A549 (cell line): ENCODE measurements at regions not wholly inside any gene's neighbourhood (a gene's known extent, or its start where the extent isn't known, plus 50 kb on each side); places are given as distances from the start of the nearest gene placed in this dataset.

Source experiments
- ATAC-seq, 2 experiments: fragments of 200-7000 bp in 1 of 2; fragments of >200 bp in 1 of 2; cut with Nextera tagmentation in 1 of 2; cut with Tn5 transposase in 1 of 2; 3 replicates each; pipeline versions ENCODE4 v1.8.0 to v1.9.1; 2018 to 2020; ENCODE audit warnings: mild to moderate bottlenecking in 1 of 2, moderate library complexity in 1 of 2
- CTCF ChIA-PET: fragments of 300-600 bp; sonication (Branson Sonifier 250); formaldehyde crosslinking; extraction: SDS; loops from one replicate; lab custom pipeline; 2021; ENCODE audit warnings: antibody characterized with exemption, inconsistent platforms; lab: Yijun Ruan, JAX
- POLR2A ChIA-PET: fragments of 350-600 bp; formaldehyde crosslinking; extraction: SDS; loops from one replicate; lab custom pipeline; 2021; ENCODE audit warnings: antibody characterized with exemption, inconsistent platforms; lab: Yijun Ruan, JAX
- DNase-seq, 2 experiments: peaks; one replicate each; pipeline versions ENCODE4 v3.0.0 to v3.0.0-alpha.2; 2011 to 2016; ENCODE audit warnings: low read depth in 1 of 2, low spot score in 1 of 2
- FAIRE-seq: peaks from 2 replicates; lab custom pipeline; 2011; peaks lifted over from hg19 to GRCh38; lab: Jason Lieb, UNC
- H3K27ac ChIP-seq, 2 experiments: fragments of >200 bp; sonication (Bioruptor Twin); formaldehyde crosslinking; 3 replicates each; pipeline ENCODE4 v1.5.1; 2016 to 2017
- H3K4me1 ChIP-seq: fragments of >200 bp; sonication (Bioruptor Twin); formaldehyde crosslinking; 3 replicates; pipeline ENCODE4 v1.6.1; 2016
- H3K4me2 ChIP-seq: fragments of >200 bp; sonication (Bioruptor Twin); formaldehyde crosslinking; 3 replicates; pipeline ENCODE4 v1.6.1; 2016
- H3K4me3 ChIP-seq: fragments of >200 bp; sonication (Bioruptor Twin); formaldehyde crosslinking; 3 replicates; pipeline ENCODE4 v1.5.1; 2016
- H3K9me3 ChIP-seq: fragments of >200 bp; sonication (Bioruptor Twin); formaldehyde crosslinking; 3 replicates; pipeline ENCODE4 v1.6.1; 2016
- CBX2 ChIP-seq: fragments of 200-600 bp; sonication (generic); IDR thresholded peaks from 2 replicates; pipeline ENCODE4 v1.6.1; 2016; ENCODE audit warnings: low read depth, mild to moderate bottlenecking, borderline replicate concordance
- CHD4 ChIP-seq: fragments of 200-600 bp; sonication (generic); IDR thresholded peaks from 2 replicates; pipeline ENCODE4 v1.6.1; 2016; ENCODE audit warnings: antibody characterized with exemption, mild to moderate bottlenecking, borderline replicate concordance
- FOXS1 ChIP-seq: fragments of 250-450 bp; sonication (Bioruptor Pico); IDR thresholded peaks from 2 replicates; pipeline ENCODE4 v1.5.0; 2020; ENCODE audit warnings: mild to moderate bottlenecking, moderate library complexity
- HDAC2 ChIP-seq: fragments of 200-600 bp; sonication (generic); IDR thresholded peaks from 2 replicates; pipeline ENCODE4 v1.6.1; 2016
- HES2 ChIP-seq: fragments of >200 bp; sonication (Bioruptor Twin); formaldehyde crosslinking; IDR thresholded peaks from 2 replicates; pipeline ENCODE4 v1.6.1; 2016
- HEYL ChIP-seq: fragments of 250-450 bp; sonication (Bioruptor Pico); IDR thresholded peaks from 2 replicates; pipeline ENCODE4 v1.8.0; 2021; ENCODE audit warnings: mild to moderate bottlenecking, moderate library complexity
- HOXA7 ChIP-seq: fragments of 250-450 bp; sonication (Bioruptor Pico); IDR thresholded peaks from 2 replicates; pipeline ENCODE4 v1.5.0; 2020; ENCODE audit warnings: mild to moderate bottlenecking, moderate library complexity
- HOXB13 ChIP-seq: fragments of 250-450 bp; sonication (Bioruptor Pico); IDR thresholded peaks from 2 replicates; pipeline ENCODE4 v1.5.0; 2020; ENCODE audit warnings: low read depth, mild to moderate bottlenecking, moderate library complexity
- JUN ChIP-seq, 2 experiments: fragments of >200 bp; sonication (Bioruptor Twin); formaldehyde crosslinking; IDR thresholded peaks; 2 replicates in 1 of 2; 3 replicates in 1 of 2; pipeline ENCODE4 v1.6.1; 2016 to 2017
- JUNB ChIP-seq: fragments of >200 bp; sonication (Bioruptor Twin); formaldehyde crosslinking; IDR thresholded peaks from 2 replicates; pipeline ENCODE4 v1.6.1; 2016
- MAFK ChIP-seq: fragments of 450-650 bp; IDR thresholded peaks from 2 replicates; pipeline ENCODE4 v1.6.1; 2014; ENCODE audit not compliant: partially characterized antibody
- MAZ ChIP-seq: fragments of 150-350 bp; IDR thresholded peaks from 2 replicates; pipeline ENCODE4 v1.6.1; 2014; ENCODE audit warnings: antibody characterized with exemption, low read depth, low read length, borderline replicate concordance
- NPAS2 ChIP-seq: fragments of 250-450 bp; sonication (Bioruptor Pico); IDR thresholded peaks from 2 replicates; pipeline ENCODE4 v1.8.0; 2022; ENCODE audit warnings: mild to moderate bottlenecking, moderate library complexity, borderline replicate concordance
- RCOR1 ChIP-seq: fragments of 150-350 bp; IDR thresholded peaks from 2 replicates; pipeline ENCODE4 v1.6.1; 2014; ENCODE audit warnings: antibody characterized with exemption, low read length, low read depth
- RNF2 ChIP-seq: fragments of 200-600 bp; sonication (generic); IDR thresholded peaks from 2 replicates; pipeline ENCODE4 v1.6.1; 2016; ENCODE audit warnings: low read depth, mild to moderate bottlenecking, antibody characterized with exemption, moderate library complexity, borderline replicate concordance
- TFCP2L1 ChIP-seq: fragments of 250-450 bp; sonication (Bioruptor Pico); IDR thresholded peaks from 2 replicates; pipeline ENCODE4 v1.5.0; 2021; ENCODE audit warnings: mild to moderate bottlenecking
- WGBS: methylation state at CpG from one replicate; pipeline ENCODE4 v1.1.6; 2017; ENCODE audit errors: missing lambda C conversion rate; 5-methylcytosine and 5-hydroxymethylcytosine counted together
- TF ChIP-seq, protein P1 (sequence below): fragments of 250-450 bp; sonication (Bioruptor Pico); IDR thresholded peaks from 2 replicates; pipeline ENCODE4 v1.5.0; 2021; ENCODE audit warnings: mild to moderate bottlenecking, moderate library complexity, borderline replicate concordance
- TF ChIP-seq, protein P2 (sequence below): fragments of 250-450 bp; sonication (Bioruptor Pico); IDR thresholded peaks from 2 replicates; pipeline ENCODE4 v1.5.0; 2020; ENCODE audit warnings: low read depth, mild to moderate bottlenecking, moderate library complexity
- TF ChIP-seq, protein P3 (sequence below): IDR thresholded peaks from 2 replicates; pipeline ENCODE4 v1.6.1; 2012

DNA sequence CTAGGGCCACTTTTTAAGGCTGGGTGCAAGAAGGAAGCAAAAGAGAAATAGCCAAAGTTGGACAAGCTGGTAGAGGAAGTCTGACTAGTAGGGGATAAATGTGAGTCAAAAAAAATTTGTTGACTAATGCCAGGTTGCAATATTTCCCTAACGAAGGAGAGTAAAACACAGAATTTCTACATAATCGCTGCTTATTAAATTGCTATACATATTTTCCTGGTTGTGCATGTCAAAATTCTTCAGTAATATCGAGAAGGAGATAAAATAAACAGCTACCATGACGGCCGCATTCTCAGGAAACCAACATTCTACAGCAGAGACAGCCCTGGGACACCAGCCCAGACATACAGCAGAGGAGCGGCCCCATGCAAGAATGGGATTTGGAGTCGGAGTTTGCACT lies 148.3 kb downstream of the ESM1 start:
- Histone ChIP-seq H3K4me1 (no peaks in the 10 kb centered on the region), H3K27ac (no peak overlapping the region), H3K4me2 (no peak overlapping the region), H3K4me3 (no peak overlapping the region), H3K9me3 (no peaks in the 10 kb centered on the region)
- ChIA-PET POLR2A (no interaction called here), CTCF (interaction anchor here (0.9 to 5.0 kb wide), 4 partner anchors 8 to 320 kb away, joined by 3 to 26 read pairs (median 4); partner anchors contain the start of gene SNX18)
- FAIRE-seq (no peak), DNase-seq (no peak), ATAC-seq (no peak)
- TF ChIP-seq HEYL (CRISPR knock-in tag), result no peak
- TF ChIP-seq TFCP2L1, result no peak
- 53% methylated on average over 7 of the region's 7 CpGs for WGBS

DNA sequence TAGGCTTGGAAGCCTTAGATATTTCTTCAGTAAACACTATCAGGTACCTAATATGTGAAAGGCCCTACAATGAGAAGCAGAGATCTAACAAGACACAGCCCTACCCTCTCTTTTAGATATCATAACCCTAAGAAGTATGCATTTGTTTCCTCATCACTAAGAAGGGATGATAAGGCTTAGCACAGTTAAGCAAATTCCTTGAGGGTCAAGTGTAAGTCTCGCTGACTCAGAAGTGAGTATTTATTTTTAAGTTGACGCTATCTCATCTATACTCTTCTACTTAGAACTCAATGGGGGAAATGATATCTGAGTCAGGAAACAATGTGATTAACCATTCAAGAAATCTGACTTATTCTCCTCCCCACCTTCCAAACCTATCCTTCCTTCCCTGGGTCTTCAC lies 149.7 kb downstream of the ESM1 start:
- FAIRE-seq (no peak), DNase-seq (no peak), ATAC-seq (no peak)
- TF ChIP-seq, protein P1, sequence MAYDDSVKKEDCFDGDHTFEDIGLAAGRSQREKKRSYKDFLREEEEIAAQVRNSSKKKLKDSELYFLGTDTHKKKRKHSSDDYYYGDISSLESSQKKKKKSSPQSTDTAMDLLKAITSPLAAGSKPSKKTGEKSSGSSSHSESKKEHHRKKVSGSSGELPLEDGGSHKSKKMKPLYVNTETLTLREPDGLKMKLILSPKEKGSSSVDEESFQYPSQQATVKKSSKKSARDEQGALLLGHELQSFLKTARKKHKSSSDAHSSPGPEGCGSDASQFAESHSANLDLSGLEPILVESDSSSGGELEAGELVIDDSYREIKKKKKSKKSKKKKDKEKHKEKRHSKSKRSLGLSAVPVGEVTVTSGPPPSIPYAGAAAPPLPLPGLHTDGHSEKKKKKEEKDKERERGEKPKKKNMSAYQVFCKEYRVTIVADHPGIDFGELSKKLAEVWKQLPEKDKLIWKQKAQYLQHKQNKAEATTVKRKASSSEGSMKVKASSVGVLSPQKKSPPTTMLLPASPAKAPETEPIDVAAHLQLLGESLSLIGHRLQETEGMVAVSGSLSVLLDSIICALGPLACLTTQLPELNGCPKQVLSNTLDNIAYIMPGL (CRISPR knock-in tag), result no peak
- Histone ChIP-seq H3K4me3 (no peak overlapping the region), H3K9me3 (no peaks in the 10 kb centered on the region), H3K27ac (no peak overlapping the region), H3K4me1 (no peaks in the 10 kb centered on the region), H3K4me2 (no peak overlapping the region)
- WGBS, result 32% methylated on average over 2 of the region's 2 CpGs
- CTCF ChIA-PET, result interaction anchor here (1.2 to 5.0 kb wide), 3 partner anchors 9 to 319 kb away, joined by 7 to 26 read pairs (median 20); partner anchors contain the start of gene SNX18
- POLR2A ChIA-PET, result no interaction called here

- no peak for TF ChIP-seq HES2
- TF ChIP-seq, protein P2, sequence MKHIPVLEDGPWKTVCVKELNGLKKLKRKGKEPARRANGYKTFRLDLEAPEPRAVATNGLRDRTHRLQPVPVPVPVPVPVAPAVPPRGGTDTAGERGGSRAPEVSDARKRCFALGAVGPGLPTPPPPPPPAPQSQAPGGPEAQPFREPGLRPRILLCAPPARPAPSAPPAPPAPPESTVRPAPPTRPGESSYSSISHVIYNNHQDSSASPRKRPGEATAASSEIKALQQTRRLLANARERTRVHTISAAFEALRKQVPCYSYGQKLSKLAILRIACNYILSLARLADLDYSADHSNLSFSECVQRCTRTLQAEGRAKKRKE (CRISPR knock-in tag), result no peak
- TF ChIP-seq HOXA7 (CRISPR knock-in tag), result no peak
- TF ChIP-seq, protein P3, sequence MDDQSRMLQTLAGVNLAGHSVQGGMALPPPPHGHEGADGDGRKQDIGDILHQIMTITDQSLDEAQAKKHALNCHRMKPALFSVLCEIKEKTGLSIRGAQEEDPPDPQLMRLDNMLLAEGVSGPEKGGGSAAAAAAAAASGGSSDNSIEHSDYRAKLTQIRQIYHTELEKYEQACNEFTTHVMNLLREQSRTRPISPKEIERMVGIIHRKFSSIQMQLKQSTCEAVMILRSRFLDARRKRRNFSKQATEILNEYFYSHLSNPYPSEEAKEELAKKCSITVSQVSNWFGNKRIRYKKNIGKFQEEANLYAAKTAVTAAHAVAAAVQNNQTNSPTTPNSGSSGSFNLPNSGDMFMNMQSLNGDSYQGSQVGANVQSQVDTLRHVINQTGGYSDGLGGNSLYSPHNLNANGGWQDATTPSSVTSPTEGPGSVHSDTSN, result no peak
- TF ChIP-seq CHD4, result no peak
- no peak for TF ChIP-seq MAFK
- TF ChIP-seq TFCP2L1, result no peak
- TF ChIP-seq FOXS1 (CRISPR knock-in tag), result no peak
- no peak for TF ChIP-seq MAZ
- TF ChIP-seq HOXB13 (CRISPR knock-in tag), result no peak
- no peak for TF ChIP-seq RCOR1
- no peak for TF ChIP-seq HDAC2
- TF ChIP-seq JUN (IDR thresholded peaks at IDR 0.05), result no peak
- no peak for TF ChIP-seq JUNB
- TF ChIP-seq NPAS2, result no peak
- no peak for TF ChIP-seq RNF2
- no peak for TF ChIP-seq CBX2
- no peaks in the 10 kb centered on the region for H3K9me3 ChIP-seq
- H3K4me1 ChIP-seq, result no peaks in the 10 kb centered on the region
- POLR2A ChIA-PET, result no interaction called here
- ATAC-seq (no peak), FAIRE-seq (no peak), DNase-seq (no peak)
- no peak overlapping the region for H3K27ac ChIP-seq
- H3K4me2 ChIP-seq, result no peak overlapping the region
- CTCF ChIA-PET, result interaction anchor here (1.2 to 3.8 kb wide), 3 partner anchors 11 to 317 kb away, joined by 3 to 20 read pairs (median 7); partner anchors contain the start of gene SNX18
- H3K4me3 ChIP-seq, result no peak overlapping the region
- WGBS, result 32% methylated on average over 9 of the region's 9 CpGs
Measured at GRCh38 chr5:54834121-54834842, 151.1 kb downstream of the ESM1 start.
